SK-N-SH (cell line): ENCODE measurements at regions not wholly inside any gene's neighbourhood (a gene's known extent, or its start where the extent isn't known, plus 50 kb on each side); places are given as distances from the start of the nearest gene placed in this dataset.

Experiments
- CTCF ChIA-PET: fragments of 300-600, 350-600 bp; formaldehyde crosslinking; extraction: SDS; loops from one replicate; lab custom pipeline; 2021; lab: Yijun Ruan, JAX
- POLR2A ChIA-PET: fragments of 350-600 bp; sonication (Branson Sonifier 250); formaldehyde crosslinking; extraction: SDS; loops from one replicate; lab custom pipeline; 2020; ENCODE audit warnings: antibody characterized with exemption, inconsistent platforms; lab: Yijun Ruan, JAX
- DNase-seq: peaks from one replicate; pipeline ENCODE4 v3.0.0; 2012
- H2AFZ ChIP-seq: fragments of 200-600 bp; sonication (generic); 2 replicates; pipeline ENCODE4 v1.8.1; 2016; ENCODE audit warnings: antibody characterized with exemption, mild to moderate bottlenecking, low read depth
- H3F3A ChIP-seq: fragments of 200-600 bp; sonication (generic); replicated peaks from 2 replicates; pipeline ENCODE3; 2016; ENCODE audit warnings: antibody characterized with exemption, mild to moderate bottlenecking; ENCODE audit not compliant: insufficient read depth
- H3K27ac ChIP-seq, 2 experiments: fragments of 200-500 bp in 1 of 2; fragments of 200-600 bp in 1 of 2; sonication (Bioruptor generic) in 1 of 2; sonication (generic), shearing (Covaris generic) in 1 of 2; 2 replicates each; pipeline versions ENCODE4 v1.5.1 to v1.6.1; 2014 to 2016; ENCODE audit warnings: low read depth in 2 of 2, inconsistent platforms in 1 of 2, low read length in 1 of 2, mild to moderate bottlenecking in 1 of 2, mixed read lengths in 1 of 2
- H3K27me3 ChIP-seq: fragments of 200-600 bp; sonication (generic), shearing (Covaris generic); 2 replicates; pipeline ENCODE4 v1.6.1; 2016; ENCODE audit warnings: mixed run types; ENCODE audit not compliant: insufficient read depth
- H3K36me3 ChIP-seq, 2 experiments: fragments of 200-500 bp in 1 of 2; fragments of 200-600 bp in 1 of 2; sonication (Bioruptor generic) in 1 of 2; sonication (generic) in 1 of 2; replicated peaks in 1 of 2; 2 replicates each; pipeline versions ENCODE3 to v1.5.1; 2014 to 2016; ENCODE audit warnings: low read length in 1 of 2, mild to moderate bottlenecking in 1 of 2; ENCODE audit not compliant: insufficient read depth in 2 of 2, control insufficient read depth in 1 of 2
- H3K4me1 ChIP-seq, 2 experiments: fragments of 200-500 bp in 1 of 2; fragments of 200-600 bp in 1 of 2; sonication (Bioruptor generic) in 1 of 2; sonication (generic), shearing (Covaris generic) in 1 of 2; 2 replicates each; pipeline versions ENCODE4 v1.5.1 to v1.6.1; 2014 to 2016; ENCODE audit warnings: low read depth in 1 of 2, low read length in 1 of 2, mixed run types in 1 of 2; ENCODE audit not compliant: insufficient read depth in 2 of 2, control insufficient read depth in 1 of 2
- H3K4me2 ChIP-seq: fragments of 200-600 bp; sonication (generic), shearing (Covaris generic); 2 replicates; pipeline ENCODE4 v1.6.1; 2017; ENCODE audit warnings: mixed run types
- H3K4me3 ChIP-seq, 2 experiments: fragments of 200-500 bp in 1 of 2; fragments of 200-600 bp in 1 of 2; sonication (Bioruptor generic) in 1 of 2; sonication (generic), shearing (Covaris generic) in 1 of 2; 2 replicates each; pipeline versions ENCODE4 v1.5.1 to v1.8.1; 2014 to 2016; ENCODE audit warnings: low read depth in 2 of 2, inconsistent platforms in 1 of 2, low read length in 1 of 2, mild to moderate bottlenecking in 1 of 2, mixed read lengths in 1 of 2, moderate library complexity in 1 of 2
- H3K79me2 ChIP-seq: fragments of 200-600 bp; sonication (generic); 2 replicates; pipeline ENCODE4 v1.8.1; 2017; ENCODE audit warnings: mild to moderate bottlenecking; ENCODE audit not compliant: insufficient read depth
- H3K9ac ChIP-seq: fragments of 200-600 bp; sonication (generic); 2 replicates; pipeline ENCODE4 v1.6.1; 2017; ENCODE audit warnings: mixed run types
- H3K9me2 ChIP-seq: fragments of 200-600 bp; sonication (generic); 2 replicates; pipeline ENCODE4 v1.6.1; 2017; ENCODE audit warnings: mixed run types
- H3K9me3 ChIP-seq: fragments of 200-600 bp; sonication (generic); 2 replicates; pipeline ENCODE4 v1.6.1; 2017; ENCODE audit warnings: mixed run types, mild to moderate bottlenecking, moderate library complexity
- H4K20me1 ChIP-seq: fragments of 200-600 bp; sonication (generic); 2 replicates; pipeline ENCODE4 v1.6.1; 2017; ENCODE audit warnings: mild to moderate bottlenecking, mixed run types; ENCODE audit not compliant: insufficient read depth
- CHD2 ChIP-seq: fragments of 150-350 bp; IDR thresholded peaks from 2 replicates; pipeline ENCODE4 v1.6.1; 2018; ENCODE audit warnings: low read length; ENCODE audit not compliant: partially characterized antibody
- EP300 ChIP-seq, 2 experiments: IDR thresholded peaks; 2 replicates each; pipeline versions ENCODE4 v1.4.0 to v1.6.1; 2012; ENCODE audit warnings: borderline replicate concordance in 1 of 2, low read depth in 1 of 2, low read length in 1 of 2
- FOXJ3 ChIP-seq: sonication (generic); formaldehyde crosslinking; IDR thresholded peaks from 2 replicates; pipeline ENCODE4 v1.5.1; 2020; ENCODE audit warnings: mild to moderate bottlenecking, missing genetic modification reagents
- FOXM1 ChIP-seq: IDR thresholded peaks from 2 replicates; pipeline ENCODE4 v1.4.0; 2012; ENCODE audit warnings: low read depth, mild to moderate bottlenecking
- GABPA ChIP-seq: IDR thresholded peaks from 2 replicates; pipeline ENCODE4 v1.4.0; 2012; ENCODE audit warnings: low read depth, mild to moderate bottlenecking
- GATA2 ChIP-seq: sonication (generic); formaldehyde crosslinking; IDR thresholded peaks from 2 replicates; pipeline ENCODE4 v1.5.0; 2020; ENCODE audit warnings: mild to moderate bottlenecking, missing genetic modification reagents
- JUND ChIP-seq: IDR thresholded peaks from 2 replicates; pipeline ENCODE4 v1.4.0; 2012
- MEF2A ChIP-seq: IDR thresholded peaks from 2 replicates; pipeline ENCODE4 v1.4.0; 2012; ENCODE audit warnings: low read depth, borderline replicate concordance
- MXI1 ChIP-seq: IDR thresholded peaks from 2 replicates; pipeline ENCODE4 v1.6.1; 2012; ENCODE audit warnings: mild to moderate bottlenecking, low read depth, low read length, improper control_type of control experiment
- NFIC ChIP-seq: IDR thresholded peaks from 2 replicates; pipeline ENCODE4 v1.4.0; 2012; ENCODE audit warnings: borderline replicate concordance
- NRF1 ChIP-seq: IDR thresholded peaks from 2 replicates; pipeline ENCODE4 v1.6.1; 2012; ENCODE audit warnings: low read depth, mild to moderate bottlenecking, low read length
- POLR2AphosphoS5 ChIP-seq: IDR thresholded peaks from 2 replicates; pipeline ENCODE4 v1.6.1; 2012; ENCODE audit warnings: low read depth, low read length
- RCOR1 ChIP-seq: fragments of 150-350 bp; IDR thresholded peaks from 2 replicates; pipeline ENCODE4 v1.6.1; 2017; ENCODE audit warnings: antibody characterized with exemption, low read length
- RFX5 ChIP-seq: IDR thresholded peaks from 2 replicates; pipeline ENCODE4 v1.6.1; 2012; ENCODE audit warnings: mild to moderate bottlenecking, improper control_type of control experiment, low read length
- RXRA ChIP-seq: IDR thresholded peaks from 2 replicates; pipeline ENCODE4 v1.4.0; 2012; ENCODE audit warnings: low read depth, mild to moderate bottlenecking, borderline replicate concordance
- TAF1 ChIP-seq: IDR thresholded peaks from 2 replicates; pipeline ENCODE4 v1.6.1; 2012; ENCODE audit warnings: low read depth, mild to moderate bottlenecking, low read length, moderate library complexity, borderline replicate concordance
- USF1 ChIP-seq: IDR thresholded peaks from 2 replicates; pipeline ENCODE4 v1.4.0; 2012; ENCODE audit warnings: low read depth, borderline replicate concordance
- WGBS: methylation state at CpG from one replicate; pipeline ENCODE4 v1.1.6; 2017; ENCODE audit warnings: low lambda C conversion rate; 5-methylcytosine and 5-hydroxymethylcytosine counted together
- TF ChIP-seq, protein P1 (sequence below): fragments of 200-600 bp; sonication (generic); IDR thresholded peaks from 2 replicates; pipeline ENCODE4 v1.6.1; 2017; ENCODE audit warnings: antibody characterized with exemption, mild to moderate bottlenecking, moderate library complexity
- TF ChIP-seq, protein P2 (sequence below): IDR thresholded peaks from 2 replicates; pipeline ENCODE4 v1.6.1; 2012; ENCODE audit warnings: mild to moderate bottlenecking, low read depth, low read length, moderate library complexity
- TF ChIP-seq, protein P3 (sequence below): fragments of 150-350 bp; IDR thresholded peaks from 2 replicates; pipeline ENCODE4 v1.6.1; 2016; ENCODE audit warnings: mild to moderate bottlenecking, low read depth, low read length

- Histone ChIP-seq H3K9ac (no peak overlapping the region), H3K4me3 (no peak overlapping the region), H3K27me3 (no peaks in the 10 kb centered on the region), H3K4me1 (no peaks in the 10 kb centered on the region), H3K4me2 (no peak overlapping the region), H3K9me2 (no peaks in the 10 kb centered on the region), H3K9me3 (no peaks in the 10 kb centered on the region), H2AFZ (no peak overlapping the region), H3F3A (no peaks in the 10 kb centered on the region), H3K79me2 (no peaks in the 10 kb centered on the region), H3K27ac (no peak overlapping the region), H3K36me3 (no peaks in the 10 kb centered on the region), H4K20me1 (no peaks in the 10 kb centered on the region)
- 90% methylated on average over 1 of the region's 1 CpG for WGBS
- ChIA-PET POLR2A (no interaction called here), CTCF (no interaction called here)
- TF ChIP-seq CHD2: no peak
- TF ChIP-seq, protein P1, sequence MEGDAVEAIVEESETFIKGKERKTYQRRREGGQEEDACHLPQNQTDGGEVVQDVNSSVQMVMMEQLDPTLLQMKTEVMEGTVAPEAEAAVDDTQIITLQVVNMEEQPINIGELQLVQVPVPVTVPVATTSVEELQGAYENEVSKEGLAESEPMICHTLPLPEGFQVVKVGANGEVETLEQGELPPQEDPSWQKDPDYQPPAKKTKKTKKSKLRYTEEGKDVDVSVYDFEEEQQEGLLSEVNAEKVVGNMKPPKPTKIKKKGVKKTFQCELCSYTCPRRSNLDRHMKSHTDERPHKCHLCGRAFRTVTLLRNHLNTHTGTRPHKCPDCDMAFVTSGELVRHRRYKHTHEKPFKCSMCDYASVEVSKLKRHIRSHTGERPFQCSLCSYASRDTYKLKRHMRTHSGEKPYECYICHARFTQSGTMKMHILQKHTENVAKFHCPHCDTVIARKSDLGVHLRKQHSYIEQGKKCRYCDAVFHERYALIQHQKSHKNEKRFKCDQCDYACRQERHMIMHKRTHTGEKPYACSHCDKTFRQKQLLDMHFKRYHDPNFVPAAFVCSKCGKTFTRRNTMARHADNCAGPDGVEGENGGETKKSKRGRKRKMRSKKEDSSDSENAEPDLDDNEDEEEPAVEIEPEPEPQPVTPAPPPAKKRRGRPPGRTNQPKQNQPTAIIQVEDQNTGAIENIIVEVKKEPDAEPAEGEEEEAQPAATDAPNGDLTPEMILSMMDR: no peak
- no peak for TF ChIP-seq MXI1
- no peak for TF ChIP-seq EP300 (IDR thresholded peaks at IDR 0.05; ENCODE audit: borderline replicate concordance in 1 of 2, low read depth in 1 of 2, low read length in 1 of 2)
- TF ChIP-seq, protein P2, sequence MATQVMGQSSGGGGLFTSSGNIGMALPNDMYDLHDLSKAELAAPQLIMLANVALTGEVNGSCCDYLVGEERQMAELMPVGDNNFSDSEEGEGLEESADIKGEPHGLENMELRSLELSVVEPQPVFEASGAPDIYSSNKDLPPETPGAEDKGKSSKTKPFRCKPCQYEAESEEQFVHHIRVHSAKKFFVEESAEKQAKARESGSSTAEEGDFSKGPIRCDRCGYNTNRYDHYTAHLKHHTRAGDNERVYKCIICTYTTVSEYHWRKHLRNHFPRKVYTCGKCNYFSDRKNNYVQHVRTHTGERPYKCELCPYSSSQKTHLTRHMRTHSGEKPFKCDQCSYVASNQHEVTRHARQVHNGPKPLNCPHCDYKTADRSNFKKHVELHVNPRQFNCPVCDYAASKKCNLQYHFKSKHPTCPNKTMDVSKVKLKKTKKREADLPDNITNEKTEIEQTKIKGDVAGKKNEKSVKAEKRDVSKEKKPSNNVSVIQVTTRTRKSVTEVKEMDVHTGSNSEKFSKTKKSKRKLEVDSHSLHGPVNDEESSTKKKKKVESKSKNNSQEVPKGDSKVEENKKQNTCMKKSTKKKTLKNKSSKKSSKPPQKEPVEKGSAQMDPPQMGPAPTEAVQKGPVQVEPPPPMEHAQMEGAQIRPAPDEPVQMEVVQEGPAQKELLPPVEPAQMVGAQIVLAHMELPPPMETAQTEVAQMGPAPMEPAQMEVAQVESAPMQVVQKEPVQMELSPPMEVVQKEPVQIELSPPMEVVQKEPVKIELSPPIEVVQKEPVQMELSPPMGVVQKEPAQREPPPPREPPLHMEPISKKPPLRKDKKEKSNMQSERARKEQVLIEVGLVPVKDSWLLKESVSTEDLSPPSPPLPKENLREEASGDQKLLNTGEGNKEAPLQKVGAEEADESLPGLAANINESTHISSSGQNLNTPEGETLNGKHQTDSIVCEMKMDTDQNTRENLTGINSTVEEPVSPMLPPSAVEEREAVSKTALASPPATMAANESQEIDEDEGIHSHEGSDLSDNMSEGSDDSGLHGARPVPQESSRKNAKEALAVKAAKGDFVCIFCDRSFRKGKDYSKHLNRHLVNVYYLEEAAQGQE: no peak
- no peak for TF ChIP-seq RXRA
- no peak for TF ChIP-seq TAF1
- TF ChIP-seq POLR2AphosphoS5: no peak
- no peak for TF ChIP-seq NFIC
- TF ChIP-seq GATA2 (CRISPR knock-in tag): no peak
- no peak for TF ChIP-seq RFX5
- TF ChIP-seq FOXJ3 (CRISPR knock-in tag): no peak
- TF ChIP-seq JUND: no peak
- TF ChIP-seq, protein P3, sequence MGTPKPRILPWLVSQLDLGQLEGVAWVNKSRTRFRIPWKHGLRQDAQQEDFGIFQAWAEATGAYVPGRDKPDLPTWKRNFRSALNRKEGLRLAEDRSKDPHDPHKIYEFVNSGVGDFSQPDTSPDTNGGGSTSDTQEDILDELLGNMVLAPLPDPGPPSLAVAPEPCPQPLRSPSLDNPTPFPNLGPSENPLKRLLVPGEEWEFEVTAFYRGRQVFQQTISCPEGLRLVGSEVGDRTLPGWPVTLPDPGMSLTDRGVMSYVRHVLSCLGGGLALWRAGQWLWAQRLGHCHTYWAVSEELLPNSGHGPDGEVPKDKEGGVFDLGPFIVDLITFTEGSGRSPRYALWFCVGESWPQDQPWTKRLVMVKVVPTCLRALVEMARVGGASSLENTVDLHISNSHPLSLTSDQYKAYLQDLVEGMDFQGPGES: no peak
- no peak for TF ChIP-seq NRF1
- TF ChIP-seq USF1: no peak
- no peak for TF ChIP-seq RCOR1
- no peak for TF ChIP-seq MEF2A
- no peak for TF ChIP-seq GABPA
- TF ChIP-seq FOXM1: no peak
- DNase-seq: no peak
These were observed 108.2 kb upstream of the CCDC90B start for GRCh38 chr11:83394331-83394730.
